ENCODE measurements at regions not wholly inside any gene's neighbourhood (a gene's known extent, or its start where the extent isn't known, plus 50 kb on each side); places are given as distances from the start of the nearest gene placed in this dataset.

DNA sequence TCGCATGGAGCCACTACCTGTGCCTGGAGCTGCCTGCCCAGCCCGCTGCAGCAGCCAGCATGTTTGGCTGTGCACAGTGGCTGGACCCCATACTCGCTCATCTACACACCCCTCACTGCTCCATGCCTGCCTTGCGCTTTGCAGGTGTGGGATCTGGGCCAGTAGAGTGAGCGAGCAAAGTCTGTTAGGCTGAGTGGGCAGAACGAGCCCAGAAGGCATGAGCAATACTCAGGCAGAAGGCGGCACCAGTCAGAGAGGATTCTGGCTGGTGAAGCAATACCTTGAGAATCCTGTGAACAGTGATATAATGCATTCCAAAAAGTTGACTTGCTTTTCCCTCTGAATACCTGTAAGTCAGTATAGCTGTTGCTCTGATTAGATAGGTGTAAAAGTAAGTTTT lies 816.4 kb downstream of the KCNT2 start:
- Mint-ChIP-seq H3K27ac (no peak overlapping the region), H3K4me3 (no peak overlapping the region), H3K36me3 (ENCODE audit: low read depth) (no peaks in the 10 kb centered on the region), H3K9me3 (no peaks in the 10 kb centered on the region), H3K4me1 (no peaks in the 10 kb centered on the region), H3K27me3 (no peaks in the 10 kb centered on the region)
- POLR2A ChIA-PET: no interaction called here
- CTCF ChIA-PET: no interaction called here
- DNase-seq: no peak

- CTCF ChIA-PET: no interaction called here
- no peak for DNase-seq
- Mint-ChIP-seq H3K9me3 (no peaks in the 10 kb centered on the region), H3K4me1 (no peaks in the 10 kb centered on the region), H3K4me3 (no peak overlapping the region), H3K27ac (no peak overlapping the region), H3K36me3 (ENCODE audit: low read depth) (no peaks in the 10 kb centered on the region), H3K27me3 (no peaks in the 10 kb centered on the region)
- POLR2A ChIA-PET: no interaction called here
Observed at GRCh38 chr1:195790514-195791168, 817.6 kb downstream of the KCNT2 start.

DNA sequence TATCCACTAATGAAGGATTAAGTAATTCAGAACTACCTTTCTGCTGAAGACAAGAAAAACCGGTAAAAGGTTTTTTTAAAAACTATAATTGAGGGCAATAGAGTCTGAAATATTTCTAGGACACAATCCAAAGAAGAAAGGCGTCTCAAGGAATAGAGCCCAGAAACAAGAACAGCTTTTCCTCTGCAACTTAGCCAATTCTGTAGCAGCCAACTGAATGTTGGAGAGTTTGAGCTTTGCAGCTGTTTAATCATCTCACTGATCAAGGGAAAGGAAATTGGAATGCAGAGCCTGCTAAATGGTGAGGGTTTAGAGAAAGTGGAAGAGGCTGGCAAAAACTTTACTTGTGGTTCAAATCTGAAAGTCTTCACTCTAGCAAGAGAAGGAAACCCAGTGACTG lies 818.9 kb downstream of the KCNT2 start:
- H3K36me3 Mint-ChIP-seq (ENCODE audit: low read depth): no peaks in the 10 kb centered on the region
- no peaks in the 10 kb centered on the region for H3K4me1 Mint-ChIP-seq
- DNase-seq: no peak
- ChIA-PET POLR2A (no interaction called here), CTCF (no interaction called here)
- no peak overlapping the region for H3K27ac Mint-ChIP-seq
- no peaks in the 10 kb centered on the region for H3K9me3 Mint-ChIP-seq
- no peaks in the 10 kb centered on the region for H3K27me3 Mint-ChIP-seq
- no peak overlapping the region for H3K4me3 Mint-ChIP-seq

GRCh38 chr1:195788721-195789120 lies 819.5 kb downstream of the KCNT2 start:
- ChIA-PET POLR2A (no interaction called here), CTCF (no interaction called here)
- Mint-ChIP-seq H3K4me3 (no peak overlapping the region), H3K27me3 (no peaks in the 10 kb centered on the region), H3K27ac (no peak overlapping the region), H3K4me1 (no peaks in the 10 kb centered on the region), H3K36me3 (ENCODE audit: low read depth) (no peaks in the 10 kb centered on the region), H3K9me3 (no peaks in the 10 kb centered on the region)
- no peak for DNase-seq

DNA sequence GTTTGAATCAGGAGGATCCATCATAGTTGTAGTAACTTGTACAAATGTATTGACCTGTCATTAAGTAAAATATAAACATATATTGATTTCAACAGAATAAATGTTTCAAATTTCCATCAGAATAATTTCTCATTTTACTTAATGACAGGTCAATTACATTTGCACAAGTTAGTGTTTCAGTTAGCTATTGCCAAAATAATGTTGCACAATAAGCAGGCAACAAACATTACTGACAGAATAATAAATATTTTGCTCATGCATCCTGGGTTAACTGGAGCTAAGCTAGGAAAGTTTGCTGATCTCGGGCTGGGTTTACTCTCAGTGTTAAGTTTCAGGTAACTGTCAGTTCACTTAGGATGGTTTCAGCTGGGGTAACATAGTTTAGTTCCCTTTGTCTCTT lies 822.4 kb downstream of the KCNT2 start:
- DNase-seq: no peak
- no peaks in the 10 kb centered on the region for H3K9me3 Mint-ChIP-seq
- ChIA-PET POLR2A (no interaction called here), CTCF (no interaction called here)
- no peaks in the 10 kb centered on the region for H3K4me1 Mint-ChIP-seq
- H3K4me3 Mint-ChIP-seq: no peak overlapping the region
- H3K27ac Mint-ChIP-seq: no peak overlapping the region
- no peaks in the 10 kb centered on the region for H3K27me3 Mint-ChIP-seq
- no peaks in the 10 kb centered on the region for H3K36me3 Mint-ChIP-seq (ENCODE audit: low read depth)

DNA sequence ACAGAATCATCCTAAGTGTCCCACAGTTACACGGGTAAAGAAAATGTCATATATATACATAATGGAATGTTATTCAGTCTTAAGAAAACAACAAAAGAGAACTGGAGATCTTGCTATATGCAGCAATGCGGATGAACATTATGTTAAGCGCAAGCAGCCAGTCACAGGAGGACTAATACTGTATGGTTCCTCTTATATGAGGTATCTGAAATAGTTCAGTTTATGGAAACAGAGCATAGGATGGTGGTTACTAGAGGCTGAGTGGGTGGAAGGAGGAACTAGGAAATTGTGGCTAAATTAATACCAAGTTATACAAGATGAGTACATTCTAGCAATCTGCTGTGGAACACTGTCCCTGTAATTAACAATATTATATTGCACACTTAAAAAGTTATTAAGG lies 834.3 kb downstream of the KCNT2 start:
- Mint-ChIP-seq H3K27me3 (no peaks in the 10 kb centered on the region), H3K9me3 (no peaks in the 10 kb centered on the region), H3K4me1 (no peaks in the 10 kb centered on the region), H3K36me3 (ENCODE audit: low read depth) (no peaks in the 10 kb centered on the region), H3K27ac (no peak overlapping the region), H3K4me3 (no peak overlapping the region)
- ChIA-PET POLR2A (no interaction called here), CTCF (no interaction called here)
- DNase-seq: no peak

DNA sequence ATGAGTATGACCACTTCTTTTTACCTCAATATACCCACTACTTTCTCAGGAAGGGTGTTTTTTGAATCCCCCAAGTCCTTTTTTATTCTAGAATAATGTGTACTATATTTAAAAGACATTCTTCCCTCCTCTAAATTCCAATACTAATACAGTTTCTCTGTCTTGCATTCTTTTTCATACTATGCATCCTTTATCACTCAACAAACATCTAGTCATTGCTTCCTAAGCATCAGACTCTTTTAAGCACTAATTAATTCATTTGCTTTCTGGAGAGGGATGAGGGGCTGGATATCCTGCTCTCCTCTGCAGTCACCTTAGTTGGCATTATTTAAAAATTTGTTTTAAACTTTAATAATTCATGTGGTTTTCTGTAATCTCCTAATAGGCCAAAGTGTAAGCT lies 838.8 kb downstream of the KCNT2 start:
- Mint-ChIP-seq H3K36me3 (ENCODE audit: low read depth) (no peaks in the 10 kb centered on the region), H3K9me3 (no peaks in the 10 kb centered on the region), H3K27ac (no peak overlapping the region), H3K27me3 (no peaks in the 10 kb centered on the region), H3K4me1 (no peaks in the 10 kb centered on the region), H3K4me3 (no peak overlapping the region)
- POLR2A ChIA-PET: no interaction called here
- no peak for DNase-seq
- CTCF ChIA-PET: no interaction called here

DNA sequence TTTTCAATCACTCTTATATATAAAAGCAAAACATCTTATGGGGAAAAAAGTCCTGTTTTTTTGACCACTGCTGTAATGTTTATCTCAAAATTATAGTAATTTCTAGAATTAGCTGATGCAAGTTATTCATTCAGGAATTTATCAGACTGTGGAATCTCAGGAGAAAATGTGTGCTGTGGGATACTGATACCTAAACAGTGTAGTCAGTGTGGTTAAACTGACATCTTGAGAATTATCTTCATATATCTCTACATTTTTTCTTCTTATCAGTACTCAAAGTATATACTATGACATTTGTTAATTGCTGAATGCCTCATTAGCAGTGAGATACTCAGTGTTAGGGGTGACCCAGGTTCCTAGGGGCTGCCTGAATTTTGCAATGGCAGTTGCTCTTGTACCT lies 839.3 kb downstream of the KCNT2 start:
- POLR2A ChIA-PET: no interaction called here
- no peaks in the 10 kb centered on the region for H3K27me3 Mint-ChIP-seq
- no peaks in the 10 kb centered on the region for H3K36me3 Mint-ChIP-seq (ENCODE audit: low read depth)
- no peak overlapping the region for H3K4me3 Mint-ChIP-seq
- H3K27ac Mint-ChIP-seq: no peak overlapping the region
- H3K4me1 Mint-ChIP-seq: no peaks in the 10 kb centered on the region
- H3K9me3 Mint-ChIP-seq: no peaks in the 10 kb centered on the region
- no peak for DNase-seq
- CTCF ChIA-PET: no interaction called here

DNA sequence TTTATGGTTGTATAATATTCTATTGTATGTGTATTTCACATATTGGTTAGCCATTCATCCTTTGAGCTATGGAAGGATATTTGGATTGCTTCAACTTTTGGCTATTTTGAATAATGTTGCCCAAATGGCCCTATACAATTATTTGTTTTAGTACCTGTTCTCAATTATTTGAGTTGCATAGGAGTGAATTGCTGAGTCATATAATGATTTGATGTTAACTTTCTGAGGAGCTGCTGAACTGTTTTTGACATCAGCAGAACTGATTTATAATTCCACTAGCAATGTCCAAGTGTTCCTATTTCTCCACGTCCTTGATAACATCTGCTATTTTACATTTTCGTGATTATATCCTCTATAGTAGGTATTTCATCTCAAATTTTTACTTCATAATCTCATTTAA lies 839.9 kb downstream of the KCNT2 start:
- CTCF ChIA-PET: no interaction called here
- DNase-seq: no peak

GRCh38 chr1:195766709-195767108 lies 841.5 kb downstream of the KCNT2 start:
- ChIA-PET POLR2A (no interaction called here), CTCF (no interaction called here)
- Mint-ChIP-seq H3K4me1 (no peaks in the 10 kb centered on the region), H3K4me3 (no peak overlapping the region), H3K27me3 (no peaks in the 10 kb centered on the region), H3K9me3 (no peaks in the 10 kb centered on the region), H3K27ac (no peak overlapping the region), H3K36me3 (ENCODE audit: low read depth) (no peaks in the 10 kb centered on the region)
- DNase-seq: no peak

More for the DNA sequence above, 839.9 kb downstream of the KCNT2 start:
- Mint-ChIP-seq H3K27ac (no peak overlapping the region), H3K4me1 (no peaks in the 10 kb centered on the region), H3K36me3 (ENCODE audit: low read depth) (no peaks in the 10 kb centered on the region), H3K4me3 (no peak overlapping the region), H3K27me3 (no peaks in the 10 kb centered on the region), H3K9me3 (no peaks in the 10 kb centered on the region)
- POLR2A ChIA-PET: no interaction called here

GRCh38 chr1:195765099-195765498 lies 843.1 kb downstream of the KCNT2 start:
- CTCF ChIA-PET: no interaction called here
- no peak overlapping the region for H3K27ac Mint-ChIP-seq

GRCh38 chr1:195763907-195764374 lies 844.3 kb downstream of the KCNT2 start:
- DNase-seq: no peak
- Mint-ChIP-seq H3K9me3 (no peaks in the 10 kb centered on the region), H3K4me1 (no peaks in the 10 kb centered on the region), H3K36me3 (ENCODE audit: low read depth) (no peaks in the 10 kb centered on the region), H3K27me3 (no peaks in the 10 kb centered on the region), H3K27ac (no peak overlapping the region), H3K4me3 (no peak overlapping the region)
- CTCF ChIA-PET: no interaction called here
- POLR2A ChIA-PET: no interaction called here

More at GRCh38 chr1:195765099-195765498, 843.1 kb downstream of the KCNT2 start:
- Mint-ChIP-seq H3K4me1 (no peaks in the 10 kb centered on the region), H3K27me3 (no peaks in the 10 kb centered on the region), H3K36me3 (ENCODE audit: low read depth) (no peaks in the 10 kb centered on the region), H3K9me3 (no peaks in the 10 kb centered on the region), H3K4me3 (no peak overlapping the region)
- POLR2A ChIA-PET: no interaction called here
- no peak for DNase-seq

DNA sequence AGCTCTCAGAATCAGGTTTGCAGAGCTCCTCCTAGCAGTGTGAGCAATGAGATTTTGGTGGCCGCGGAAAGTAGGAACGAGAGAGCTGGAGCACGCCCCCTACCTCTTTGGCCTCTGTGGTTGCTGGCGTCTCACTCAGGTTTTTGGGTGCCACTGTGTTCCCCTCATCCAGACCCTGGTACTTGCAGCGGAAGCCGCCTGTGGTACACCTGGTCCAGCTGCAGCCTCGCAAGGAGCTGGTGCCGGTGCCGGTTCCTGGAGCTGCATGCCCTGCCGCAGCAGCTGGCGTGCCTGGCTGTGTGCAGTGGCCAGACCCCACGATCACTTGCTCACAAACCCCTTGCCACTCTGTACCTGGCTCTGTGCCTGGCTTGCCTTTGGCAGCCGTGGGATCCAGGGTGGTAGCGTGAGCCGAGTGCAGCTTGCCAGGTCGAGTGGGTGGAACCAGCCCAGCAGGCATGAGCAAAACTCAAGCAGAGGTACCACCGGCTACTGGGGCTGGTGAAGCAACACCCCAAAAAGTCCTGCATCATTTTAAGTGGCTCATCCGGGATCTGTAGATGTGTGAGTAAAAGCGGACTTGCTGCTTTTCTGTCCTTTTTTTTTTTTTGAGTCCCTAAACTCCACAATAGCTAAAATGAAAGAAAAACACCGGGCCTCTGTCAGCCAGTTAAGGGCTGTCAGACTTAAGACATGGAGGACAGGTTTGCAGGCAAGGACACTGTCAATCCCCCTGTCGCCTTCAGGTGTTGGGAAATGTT lies 844.9 kb downstream of the KCNT2 start:
- ChIA-PET POLR2A (no interaction called here), CTCF (no interaction called here)
- Mint-ChIP-seq H3K27me3 (no peaks in the 10 kb centered on the region), H3K36me3 (ENCODE audit: low read depth) (no peaks in the 10 kb centered on the region), H3K4me3 (no peak overlapping the region), H3K27ac (no peak overlapping the region), H3K9me3 (no peaks in the 10 kb centered on the region), H3K4me1 (no peaks in the 10 kb centered on the region)
- DNase-seq: no peak

DNA sequence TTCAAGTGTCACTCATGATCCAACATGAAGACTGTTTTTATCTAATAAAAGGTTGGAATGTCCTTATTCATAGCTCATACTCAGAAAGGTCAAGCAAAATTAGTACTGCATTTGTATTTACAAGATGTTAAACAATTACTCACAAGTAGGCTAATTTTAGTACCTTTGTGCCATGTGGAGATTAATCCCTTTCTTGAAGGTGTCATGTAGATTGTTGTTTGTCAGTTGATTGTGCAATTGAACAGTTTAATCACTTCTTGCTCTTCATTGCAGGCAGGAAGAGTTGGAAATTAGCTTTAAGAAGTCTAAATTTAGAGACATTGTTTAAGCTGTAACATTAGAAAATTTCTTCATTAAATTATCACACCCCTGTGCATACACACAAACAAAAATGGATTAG lies 847.1 kb downstream of the KCNT2 start:
- no peak overlapping the region for H3K27ac Mint-ChIP-seq
- no peak for DNase-seq
- no peaks in the 10 kb centered on the region for H3K9me3 Mint-ChIP-seq
- CTCF ChIA-PET: no interaction called here
- no peaks in the 10 kb centered on the region for H3K36me3 Mint-ChIP-seq (ENCODE audit: low read depth)
- no peaks in the 10 kb centered on the region for H3K27me3 Mint-ChIP-seq
- no peak overlapping the region for H3K4me3 Mint-ChIP-seq
- POLR2A ChIA-PET: no interaction called here
- H3K4me1 Mint-ChIP-seq: no peaks in the 10 kb centered on the region
